ENCODE measurements at regions not wholly inside any gene's neighbourhood (a gene's known extent, or its start where the extent isn't known, plus 50 kb on each side); places are given as distances from the start of the nearest gene placed in this dataset.

DNA sequence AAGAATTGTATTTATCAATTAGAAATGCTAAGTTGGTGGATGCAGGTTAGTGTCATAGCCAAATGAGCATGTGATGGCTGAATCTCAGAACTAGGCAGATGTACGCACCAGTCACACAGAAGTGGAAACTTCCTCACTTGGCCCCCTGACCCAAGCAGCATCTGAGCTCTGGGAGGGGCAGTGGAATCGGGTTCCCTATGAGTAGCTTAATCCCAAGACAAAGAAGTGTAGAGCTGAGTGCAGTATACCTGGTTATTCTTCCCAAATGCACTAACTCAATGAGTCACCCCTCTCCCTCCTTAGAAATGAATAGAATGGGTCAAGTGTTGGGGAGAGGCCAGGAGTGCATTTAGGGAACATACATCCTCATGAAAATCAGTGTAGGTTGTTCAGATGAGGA, 224.6 kb downstream of the FAT3 start:
- Histone ChIP-seq H3K36me3 (no peaks in the 10 kb centered on the region), H3K27ac (replicated peaks) (no peak overlapping the region), H3K9me3 (replicated peaks) (no peaks in the 10 kb centered on the region), H3K27me3 (ENCODE audit: low read depth) (no peaks in the 10 kb centered on the region), H3K4me3 (no peak overlapping the region), H3K4me1 (no peaks in the 10 kb centered on the region)
- intact Hi-C loops (cut with micrococcal nuclease) = no loop called here
- TF ChIP-seq, protein P1, sequence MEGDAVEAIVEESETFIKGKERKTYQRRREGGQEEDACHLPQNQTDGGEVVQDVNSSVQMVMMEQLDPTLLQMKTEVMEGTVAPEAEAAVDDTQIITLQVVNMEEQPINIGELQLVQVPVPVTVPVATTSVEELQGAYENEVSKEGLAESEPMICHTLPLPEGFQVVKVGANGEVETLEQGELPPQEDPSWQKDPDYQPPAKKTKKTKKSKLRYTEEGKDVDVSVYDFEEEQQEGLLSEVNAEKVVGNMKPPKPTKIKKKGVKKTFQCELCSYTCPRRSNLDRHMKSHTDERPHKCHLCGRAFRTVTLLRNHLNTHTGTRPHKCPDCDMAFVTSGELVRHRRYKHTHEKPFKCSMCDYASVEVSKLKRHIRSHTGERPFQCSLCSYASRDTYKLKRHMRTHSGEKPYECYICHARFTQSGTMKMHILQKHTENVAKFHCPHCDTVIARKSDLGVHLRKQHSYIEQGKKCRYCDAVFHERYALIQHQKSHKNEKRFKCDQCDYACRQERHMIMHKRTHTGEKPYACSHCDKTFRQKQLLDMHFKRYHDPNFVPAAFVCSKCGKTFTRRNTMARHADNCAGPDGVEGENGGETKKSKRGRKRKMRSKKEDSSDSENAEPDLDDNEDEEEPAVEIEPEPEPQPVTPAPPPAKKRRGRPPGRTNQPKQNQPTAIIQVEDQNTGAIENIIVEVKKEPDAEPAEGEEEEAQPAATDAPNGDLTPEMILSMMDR (IDR thresholded peaks at IDR 0.05; ENCODE audit: borderline replicate concordance) = no peak
- no peak for DNase-seq

GRCh38 chr11:92449780-92450179, 225.2 kb downstream of the FAT3 start:
- TF ChIP-seq, protein P1 (IDR thresholded peaks at IDR 0.05; ENCODE audit: borderline replicate concordance) = no peak
- no peak overlapping the region for H3K27ac ChIP-seq (replicated peaks)
- H3K4me1 ChIP-seq = no peaks in the 10 kb centered on the region
- H3K9me3 ChIP-seq (replicated peaks) = no peaks in the 10 kb centered on the region
- H3K36me3 ChIP-seq = no peaks in the 10 kb centered on the region
- H3K4me3 ChIP-seq = no peak overlapping the region
- intact Hi-C loops (cut with micrococcal nuclease) = no loop called here
- DNase-seq = no peak
- H3K27me3 ChIP-seq (ENCODE audit: low read depth) = no peaks in the 10 kb centered on the region

GRCh38 chr11:92451063-92451462, 226.4 kb downstream of the FAT3 start:
- DNase-seq = no peak
- TF ChIP-seq, protein P1 (IDR thresholded peaks at IDR 0.05; ENCODE audit: borderline replicate concordance) = no peak
- Histone ChIP-seq H3K9me3 (replicated peaks) (no peaks in the 10 kb centered on the region), H3K27ac (replicated peaks) (no peak overlapping the region), H3K36me3 (no peaks in the 10 kb centered on the region), H3K27me3 (ENCODE audit: low read depth) (no peaks in the 10 kb centered on the region), H3K4me3 (no peak overlapping the region), H3K4me1 (no peaks in the 10 kb centered on the region)
- intact Hi-C loops (cut with micrococcal nuclease) = no loop called here

DNA sequence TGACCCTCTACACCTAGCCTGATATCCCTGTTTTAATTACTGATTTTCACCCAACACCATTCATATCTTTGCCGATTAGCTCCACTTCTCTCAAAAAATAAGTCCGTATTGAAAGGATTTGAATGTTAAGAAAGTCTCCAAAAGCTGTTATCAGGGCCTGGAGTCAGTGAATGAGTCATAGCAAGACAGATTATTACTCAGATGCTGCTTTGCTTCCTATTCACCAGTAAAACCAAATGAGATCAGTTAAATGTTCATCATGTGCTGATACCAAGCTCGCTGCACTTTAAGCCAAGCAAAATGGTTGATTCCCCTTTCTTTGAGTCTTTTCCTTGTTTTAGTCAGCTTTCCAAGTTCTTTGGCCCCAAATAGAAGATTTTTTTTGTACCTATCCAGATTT, 228.4 kb downstream of the FAT3 start:
- TF ChIP-seq, protein P1 (IDR thresholded peaks at IDR 0.05; ENCODE audit: borderline replicate concordance) = no peak
- no peaks in the 10 kb centered on the region for H3K36me3 ChIP-seq
- no peaks in the 10 kb centered on the region for H3K4me1 ChIP-seq
- H3K9me3 ChIP-seq (replicated peaks) = no peaks in the 10 kb centered on the region
- no peaks in the 10 kb centered on the region for H3K27me3 ChIP-seq (ENCODE audit: low read depth)
- H3K4me3 ChIP-seq = no peak overlapping the region
- intact Hi-C loops (cut with micrococcal nuclease) = no loop called here
- H3K27ac ChIP-seq (replicated peaks) = no peak overlapping the region
- DNase-seq = no peak

DNA sequence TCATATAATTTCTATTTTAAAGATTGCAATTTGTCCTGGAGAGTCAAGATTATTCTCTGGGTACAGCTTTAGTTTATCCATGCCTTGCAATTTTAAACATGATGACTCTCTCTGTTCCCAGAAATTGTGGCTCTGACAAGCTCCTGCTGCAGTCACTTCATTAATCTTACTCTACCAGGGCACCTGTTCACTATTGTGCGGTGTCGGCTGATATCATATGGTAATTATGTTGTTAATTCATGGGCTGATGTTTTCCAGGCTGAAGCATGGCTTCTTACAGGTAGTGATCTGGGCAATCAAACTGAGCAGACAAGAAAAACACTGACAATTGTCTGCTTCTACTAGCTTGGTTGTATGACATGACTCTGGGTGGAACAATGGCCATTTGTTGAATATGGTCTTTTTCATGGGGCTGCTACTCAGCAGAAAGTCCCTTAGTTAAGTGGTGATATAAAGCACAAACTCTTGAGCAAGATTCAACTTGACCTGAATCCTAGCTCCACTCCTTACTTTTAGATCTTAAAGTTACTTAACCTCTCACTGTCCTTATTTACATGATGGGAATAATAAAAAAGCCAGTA, 230.7 kb downstream of the FAT3 start:
- no peak for DNase-seq
- TF ChIP-seq, protein P1 (IDR thresholded peaks at IDR 0.05; ENCODE audit: borderline replicate concordance) = no peak
- Histone ChIP-seq H3K27me3 (ENCODE audit: low read depth) (no peaks in the 10 kb centered on the region), H3K27ac (replicated peaks) (no peak overlapping the region), H3K4me3 (no peak overlapping the region), H3K4me1 (no peaks in the 10 kb centered on the region), H3K9me3 (replicated peaks) (no peaks in the 10 kb centered on the region), H3K36me3 (no peaks in the 10 kb centered on the region)
- intact Hi-C loops (cut with micrococcal nuclease) = no loop called here

Data from left ventricle myocardium inferior (tissue), 1 donor.